WTC11 (cell line): ENCODE measurements at regions not wholly inside any gene's neighbourhood (a gene's known extent, or its start where the extent isn't known, plus 50 kb on each side); places are given as distances from the start of the nearest gene placed in this dataset.
A peak's percentile ranks its signal among the peaks of the same experiment; 100 is the strongest.

Experiments used
- ATAC-seq: fragments of 200-7000 bp; cut with Tn5 transposase; 2 replicates; pipeline ENCODE4 v1.10.0; 2021; ENCODE audit warnings: mild to moderate bottlenecking, moderate library complexity
- CTCF ChIA-PET: fragments of 300-600 bp; sonication (Branson Sonifier 250); formaldehyde crosslinking; loops from one replicate; lab custom pipeline; 2021; ENCODE audit warnings: antibody characterized with exemption; lab: Charles Lee
- POLR2A ChIA-PET: fragments of 350-600 bp; sonication (Branson Sonifier 250); formaldehyde crosslinking; loops from one replicate; lab custom pipeline; 2021; ENCODE audit warnings: antibody characterized with exemption; lab: Charles Lee
- DNase-seq: peaks from one replicate; pipeline ENCODE4 v3.0.0; 2021; ENCODE audit warnings: low spot score
- H3K27ac Mint-ChIP-seq: 2 replicates; pipeline ENCODE4 v1.8.0; 2021; ENCODE audit warnings: mixed read lengths
- H3K27me3 Mint-ChIP-seq: 2 replicates; pipeline ENCODE4 v1.8.0; 2021; ENCODE audit warnings: low read depth, mild to moderate bottlenecking, moderate library complexity, mixed read lengths
- H3K36me3 Mint-ChIP-seq: 2 replicates; pipeline ENCODE4 v1.8.0; 2021; ENCODE audit warnings: mixed read lengths
- H3K4me1 Mint-ChIP-seq: 2 replicates; pipeline ENCODE4 v1.8.0; 2022; ENCODE audit warnings: mixed read lengths
- H3K4me3 Mint-ChIP-seq: 2 replicates; pipeline ENCODE4 v1.8.0; 2021; ENCODE audit warnings: mild to moderate bottlenecking, moderate library complexity, mixed read lengths
- H3K9me3 Mint-ChIP-seq: 2 replicates; pipeline ENCODE4 v1.8.0; 2021; ENCODE audit warnings: mixed read lengths
- ATF6 ChIP-seq: sonication (generic); formaldehyde crosslinking; IDR thresholded peaks from 2 replicates; pipeline ENCODE4 v1.8.1; 2023; ENCODE audit warnings: mild to moderate bottlenecking, missing genetic modification reagents
- CBFB ChIP-seq: sonication (generic); formaldehyde crosslinking; IDR thresholded peaks from 2 replicates; pipeline ENCODE4 v1.8.1; 2022; ENCODE audit warnings: mild to moderate bottlenecking, low read depth, missing genetic modification reagents
- CREB1 ChIP-seq: sonication (generic); formaldehyde crosslinking; IDR thresholded peaks from 2 replicates; pipeline ENCODE4 v1.8.0; 2023; ENCODE audit warnings: mild to moderate bottlenecking, missing genetic modification reagents
- FOXJ3 ChIP-seq: sonication (generic); formaldehyde crosslinking; IDR thresholded peaks from 2 replicates; pipeline ENCODE4 v1.9.0; 2021; ENCODE audit warnings: missing genetic modification reagents, mild to moderate bottlenecking, borderline replicate concordance
- NR3C1 ChIP-seq: sonication (generic); formaldehyde crosslinking; conservative IDR thresholded peaks from 2 replicates; pipeline ENCODE4 v1.8.1; 2023; ENCODE audit warnings: low read depth, mild to moderate bottlenecking, missing genetic modification reagents
- PRRX2 ChIP-seq: fragments of 250-450 bp; sonication (Bioruptor Pico); IDR thresholded peaks from 2 replicates; pipeline ENCODE4 v1.8.0; 2021; ENCODE audit warnings: mild to moderate bottlenecking
- TEAD4 ChIP-seq: sonication (generic); formaldehyde crosslinking; IDR thresholded peaks from 2 replicates; pipeline ENCODE4 v1.8.0; 2022; ENCODE audit warnings: mild to moderate bottlenecking, missing genetic modification reagents
- ZMAT4 ChIP-seq: fragments of 250-450 bp; sonication (Bioruptor Pico); IDR thresholded peaks from 2 replicates; pipeline ENCODE4 v1.9.0; 2021; ENCODE audit warnings: mild to moderate bottlenecking
- ZNF232 ChIP-seq: sonication (generic); formaldehyde crosslinking; IDR thresholded peaks from 2 replicates; pipeline ENCODE4 v1.8.0; 2022; ENCODE audit warnings: mild to moderate bottlenecking, missing genetic modification reagents
- ZNF416 ChIP-seq: fragments of 250-450 bp; sonication (Bioruptor Pico); IDR thresholded peaks from 2 replicates; pipeline ENCODE4 v1.9.0; 2021; ENCODE audit warnings: mild to moderate bottlenecking, inconsistent platforms
- ZNF671 ChIP-seq: fragments of 250-450 bp; sonication (Bioruptor Pico); IDR thresholded peaks from 2 replicates; pipeline ENCODE4 v1.8.0; 2021; ENCODE audit warnings: mild to moderate bottlenecking
- TF ChIP-seq, protein P1 (sequence below): fragments of 250-450 bp; sonication (Bioruptor Pico); IDR thresholded peaks from 2 replicates; pipeline ENCODE4 v1.9.0; 2021; ENCODE audit warnings: mild to moderate bottlenecking
- TF ChIP-seq, protein P2 (sequence below): sonication (generic); formaldehyde crosslinking; IDR thresholded peaks from 2 replicates; pipeline ENCODE4 v1.8.0; 2023; ENCODE audit warnings: mild to moderate bottlenecking, missing genetic modification reagents
- TF ChIP-seq, protein P3 (sequence below): sonication (generic); formaldehyde crosslinking; IDR thresholded peaks from 2 replicates; pipeline ENCODE4 v1.8.1; 2022; ENCODE audit warnings: low read depth, missing genetic modification reagents, borderline replicate concordance
- TF ChIP-seq, protein P4 (sequence below): sonication (generic); formaldehyde crosslinking; IDR thresholded peaks from 2 replicates; pipeline ENCODE4 v1.8.1; 2022; ENCODE audit warnings: low read depth, mild to moderate bottlenecking, moderate library complexity, missing genetic modification reagents, borderline replicate concordance

DNA sequence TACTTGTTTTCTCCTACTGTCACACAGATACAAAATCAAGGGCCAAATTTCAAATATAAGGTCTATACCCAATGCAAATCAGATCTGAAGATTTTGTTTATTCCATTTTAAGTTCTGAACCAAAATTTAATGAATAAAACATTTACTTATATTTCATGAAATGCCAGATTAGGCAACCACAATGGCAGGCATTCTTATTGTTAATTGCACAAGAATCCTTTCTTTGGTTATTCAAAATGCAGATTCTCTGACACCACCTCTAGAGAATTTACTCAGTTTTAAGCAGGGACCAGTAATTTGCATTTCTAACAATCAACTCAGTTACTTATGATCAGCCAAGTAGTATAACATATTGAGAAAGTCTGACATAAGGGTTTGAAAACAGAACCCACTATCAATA, 972.4 kb upstream of the ACO1 start:
- Mint-ChIP-seq H3K27me3 (no peaks in the 10 kb centered on the region), H3K9me3 (peaks cover 29% of the 10 kb centered on the region), H3K4me1 (peaks cover 24% of the 10 kb centered on the region), H3K27ac (no peak overlapping the region), H3K36me3 (peaks cover 28% of the 10 kb centered on the region), H3K4me3 (no peak overlapping the region)
- DNase-seq: no peak
- TF ChIP-seq PRRX2 (CRISPR knock-in tag): no peak
- TF ChIP-seq, protein P1, sequence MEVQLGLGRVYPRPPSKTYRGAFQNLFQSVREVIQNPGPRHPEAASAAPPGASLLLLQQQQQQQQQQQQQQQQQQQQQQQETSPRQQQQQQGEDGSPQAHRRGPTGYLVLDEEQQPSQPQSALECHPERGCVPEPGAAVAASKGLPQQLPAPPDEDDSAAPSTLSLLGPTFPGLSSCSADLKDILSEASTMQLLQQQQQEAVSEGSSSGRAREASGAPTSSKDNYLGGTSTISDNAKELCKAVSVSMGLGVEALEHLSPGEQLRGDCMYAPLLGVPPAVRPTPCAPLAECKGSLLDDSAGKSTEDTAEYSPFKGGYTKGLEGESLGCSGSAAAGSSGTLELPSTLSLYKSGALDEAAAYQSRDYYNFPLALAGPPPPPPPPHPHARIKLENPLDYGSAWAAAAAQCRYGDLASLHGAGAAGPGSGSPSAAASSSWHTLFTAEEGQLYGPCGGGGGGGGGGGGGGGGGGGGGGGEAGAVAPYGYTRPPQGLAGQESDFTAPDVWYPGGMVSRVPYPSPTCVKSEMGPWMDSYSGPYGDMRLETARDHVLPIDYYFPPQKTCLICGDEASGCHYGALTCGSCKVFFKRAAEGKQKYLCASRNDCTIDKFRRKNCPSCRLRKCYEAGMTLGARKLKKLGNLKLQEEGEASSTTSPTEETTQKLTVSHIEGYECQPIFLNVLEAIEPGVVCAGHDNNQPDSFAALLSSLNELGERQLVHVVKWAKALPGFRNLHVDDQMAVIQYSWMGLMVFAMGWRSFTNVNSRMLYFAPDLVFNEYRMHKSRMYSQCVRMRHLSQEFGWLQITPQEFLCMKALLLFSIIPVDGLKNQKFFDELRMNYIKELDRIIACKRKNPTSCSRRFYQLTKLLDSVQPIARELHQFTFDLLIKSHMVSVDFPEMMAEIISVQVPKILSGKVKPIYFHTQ (CRISPR knock-in tag): no peak
- TF ChIP-seq, protein P2, sequence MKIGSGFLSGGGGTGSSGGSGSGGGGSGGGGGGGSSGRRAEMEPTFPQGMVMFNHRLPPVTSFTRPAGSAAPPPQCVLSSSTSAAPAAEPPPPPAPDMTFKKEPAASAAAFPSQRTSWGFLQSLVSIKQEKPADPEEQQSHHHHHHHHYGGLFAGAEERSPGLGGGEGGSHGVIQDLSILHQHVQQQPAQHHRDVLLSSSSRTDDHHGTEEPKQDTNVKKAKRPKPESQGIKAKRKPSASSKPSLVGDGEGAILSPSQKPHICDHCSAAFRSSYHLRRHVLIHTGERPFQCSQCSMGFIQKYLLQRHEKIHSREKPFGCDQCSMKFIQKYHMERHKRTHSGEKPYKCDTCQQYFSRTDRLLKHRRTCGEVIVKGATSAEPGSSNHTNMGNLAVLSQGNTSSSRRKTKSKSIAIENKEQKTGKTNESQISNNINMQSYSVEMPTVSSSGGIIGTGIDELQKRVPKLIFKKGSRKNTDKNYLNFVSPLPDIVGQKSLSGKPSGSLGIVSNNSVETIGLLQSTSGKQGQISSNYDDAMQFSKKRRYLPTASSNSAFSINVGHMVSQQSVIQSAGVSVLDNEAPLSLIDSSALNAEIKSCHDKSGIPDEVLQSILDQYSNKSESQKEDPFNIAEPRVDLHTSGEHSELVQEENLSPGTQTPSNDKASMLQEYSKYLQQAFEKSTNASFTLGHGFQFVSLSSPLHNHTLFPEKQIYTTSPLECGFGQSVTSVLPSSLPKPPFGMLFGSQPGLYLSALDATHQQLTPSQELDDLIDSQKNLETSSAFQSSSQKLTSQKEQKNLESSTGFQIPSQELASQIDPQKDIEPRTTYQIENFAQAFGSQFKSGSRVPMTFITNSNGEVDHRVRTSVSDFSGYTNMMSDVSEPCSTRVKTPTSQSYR (CRISPR knock-in tag): no peak
- ATAC-seq: peak; percentile 67
- ChIA-PET POLR2A (no interaction called here), CTCF (no interaction called here)

DNA sequence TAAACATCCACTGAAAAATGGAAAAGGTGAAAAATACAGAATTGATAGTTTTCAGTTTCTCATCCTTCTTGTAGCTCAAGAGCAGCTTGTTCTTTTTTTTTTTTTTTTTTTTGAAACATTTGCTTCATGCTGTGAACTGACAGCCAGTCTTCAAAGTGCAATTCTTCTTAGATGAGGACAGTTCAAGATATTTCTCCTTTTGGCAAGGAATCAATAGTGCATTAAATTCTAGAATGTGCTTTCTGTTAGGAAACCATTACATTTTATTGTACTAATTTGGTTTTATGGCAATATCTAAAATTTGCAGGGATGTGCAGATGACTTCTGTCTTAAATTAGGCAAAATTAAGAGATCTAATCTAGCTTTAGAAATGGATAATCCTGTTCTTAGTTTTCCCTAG, 969.3 kb upstream of the ACO1 start:
- H3K27me3 Mint-ChIP-seq: no peaks in the 10 kb centered on the region
- POLR2A ChIA-PET: interaction anchor here (0.6 to 0.7 kb wide), 2 partner anchors 12 to 1255 kb away, joined by 3 to 4 read pairs; no protein-coding TSS in a partner anchor
- ATAC-seq (no peak), DNase-seq (no peak)
- no peak overlapping the region for H3K4me3 Mint-ChIP-seq
- peaks cover 30% of the 10 kb centered on the region for H3K9me3 Mint-ChIP-seq
- peaks cover 28% of the 10 kb centered on the region for H3K36me3 Mint-ChIP-seq
- peaks cover 19% of the 10 kb centered on the region for H3K4me1 Mint-ChIP-seq
- H3K27ac Mint-ChIP-seq: no peak overlapping the region
- CTCF ChIA-PET: interaction anchor here (0.6 kb wide), 1 partner anchor 601 kb away, joined by 3 read pairs; no protein-coding TSS in a partner anchor
- TF ChIP-seq CREB1 (no peak), ATF6 (CRISPR knock-in tag) (no peak), ZMAT4 (CRISPR knock-in tag) (no peak), NR3C1 (no peak), ZNF232 (CRISPR knock-in tag) (no peak), ZNF671 (no peak), CBFB (CRISPR knock-in tag) (no peak), TEAD4 (CRISPR knock-in tag) (no peak), FOXJ3 (CRISPR knock-in tag) (no peak), ZNF416 (CRISPR knock-in tag) (no peak)
- TF ChIP-seq, protein P3, sequence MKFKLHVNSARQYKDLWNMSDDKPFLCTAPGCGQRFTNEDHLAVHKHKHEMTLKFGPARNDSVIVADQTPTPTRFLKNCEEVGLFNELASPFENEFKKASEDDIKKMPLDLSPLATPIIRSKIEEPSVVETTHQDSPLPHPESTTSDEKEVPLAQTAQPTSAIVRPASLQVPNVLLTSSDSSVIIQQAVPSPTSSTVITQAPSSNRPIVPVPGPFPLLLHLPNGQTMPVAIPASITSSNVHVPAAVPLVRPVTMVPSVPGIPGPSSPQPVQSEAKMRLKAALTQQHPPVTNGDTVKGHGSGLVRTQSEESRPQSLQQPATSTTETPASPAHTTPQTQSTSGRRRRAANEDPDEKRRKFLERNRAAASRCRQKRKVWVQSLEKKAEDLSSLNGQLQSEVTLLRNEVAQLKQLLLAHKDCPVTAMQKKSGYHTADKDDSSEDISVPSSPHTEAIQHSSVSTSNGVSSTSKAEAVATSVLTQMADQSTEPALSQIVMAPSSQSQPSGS (CRISPR knock-in tag): no peak
- TF ChIP-seq, protein P1 (CRISPR knock-in tag): no peak
- TF ChIP-seq, protein P2 (CRISPR knock-in tag): no peak
- TF ChIP-seq, protein P4, sequence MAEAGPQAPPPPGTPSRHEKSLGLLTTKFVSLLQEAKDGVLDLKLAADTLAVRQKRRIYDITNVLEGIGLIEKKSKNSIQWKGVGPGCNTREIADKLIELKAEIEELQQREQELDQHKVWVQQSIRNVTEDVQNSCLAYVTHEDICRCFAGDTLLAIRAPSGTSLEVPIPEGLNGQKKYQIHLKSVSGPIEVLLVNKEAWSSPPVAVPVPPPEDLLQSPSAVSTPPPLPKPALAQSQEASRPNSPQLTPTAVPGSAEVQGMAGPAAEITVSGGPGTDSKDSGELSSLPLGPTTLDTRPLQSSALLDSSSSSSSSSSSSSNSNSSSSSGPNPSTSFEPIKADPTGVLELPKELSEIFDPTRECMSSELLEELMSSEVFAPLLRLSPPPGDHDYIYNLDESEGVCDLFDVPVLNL (CRISPR knock-in tag): no peak
